GM23248 (cell line): ENCODE measurements at regions not wholly inside any gene's neighbourhood (a gene's known extent, or its start where the extent isn't known, plus 50 kb on each side); places are given as distances from the start of the nearest gene placed in this dataset.

Experiments used
- DNase-seq: peaks from one replicate; pipeline ENCODE4 v3.0.0-alpha.2; 2015
- H2AFZ ChIP-seq: fragments of 200-600 bp; sonication (generic); 2 replicates; pipeline ENCODE4 v1.6.1; 2016; ENCODE audit warnings: antibody characterized with exemption
- H3F3A ChIP-seq: fragments of 200-600 bp; sonication (generic); 2 replicates; pipeline ENCODE4 v1.6.1; 2016; ENCODE audit warnings: mild to moderate bottlenecking, antibody characterized with exemption, mixed run types; ENCODE audit not compliant: insufficient read depth
- H3K27ac ChIP-seq: fragments of 200-600 bp; sonication (generic); 2 replicates; pipeline ENCODE4 v1.5.1; 2016; ENCODE audit warnings: mild to moderate bottlenecking
- H3K27me3 ChIP-seq: fragments of 200-600 bp; sonication (generic); replicated peaks from 2 replicates; pipeline ENCODE4 v1.6.1; 2016; ENCODE audit warnings: mild to moderate bottlenecking; ENCODE audit not compliant: insufficient read depth
- H3K36me3 ChIP-seq: fragments of 200-600 bp; sonication (generic); 2 replicates; pipeline ENCODE4 v1.6.1; 2016; ENCODE audit warnings: low read depth, mild to moderate bottlenecking
- H3K4me1 ChIP-seq: fragments of 200-600 bp; sonication (generic); 2 replicates; pipeline ENCODE4 v1.6.1; 2016; ENCODE audit warnings: mild to moderate bottlenecking; ENCODE audit not compliant: insufficient read depth
- H3K4me2 ChIP-seq: fragments of 200-600 bp; sonication (generic); one replicate; pipeline ENCODE4 v1.6.1; 2016; ENCODE audit warnings: mild to moderate bottlenecking; ENCODE audit not compliant: unreplicated experiment
- H3K4me3 ChIP-seq: fragments of 200-600 bp; sonication (generic); 2 replicates; pipeline ENCODE4 v1.5.1; 2016; ENCODE audit warnings: mild to moderate bottlenecking
- H3K79me2 ChIP-seq: fragments of 200-600 bp; sonication (generic); 2 replicates; pipeline ENCODE4 v1.6.1; 2016; ENCODE audit warnings: mild to moderate bottlenecking; ENCODE audit not compliant: insufficient read depth
- H3K9ac ChIP-seq: fragments of 200-600 bp; sonication (generic); 2 replicates; pipeline ENCODE4 v1.6.1; 2016; ENCODE audit warnings: mild to moderate bottlenecking
- H3K9me2 ChIP-seq: fragments of 200-600 bp; sonication (generic); 2 replicates; pipeline ENCODE4 v1.6.1; 2016; ENCODE audit warnings: mixed run types, mild to moderate bottlenecking, moderate library complexity; ENCODE audit not compliant: insufficient read depth
- H3K9me3 ChIP-seq: fragments of 200-600 bp; sonication (generic); one replicate; pipeline ENCODE4 v1.6.1; 2017; ENCODE audit warnings: low read depth
- H4K20me1 ChIP-seq: fragments of 200-600 bp; sonication (generic); 2 replicates; pipeline ENCODE4 v1.6.0; 2016; ENCODE audit not compliant: insufficient read depth
- EZH2 ChIP-seq: fragments of 200-600 bp; sonication (generic); IDR thresholded peaks from 2 replicates; pipeline ENCODE4 v1.6.1; 2018; ENCODE audit warnings: antibody characterized with exemption, mild to moderate bottlenecking; ENCODE audit not compliant: insufficient read depth, poor library complexity, severe bottlenecking
- EZH2phosphoT487 ChIP-seq: fragments of 200-600 bp; sonication (generic); IDR thresholded peaks from 2 replicates; pipeline ENCODE4 v1.6.1; 2018; ENCODE audit warnings: antibody characterized with exemption, moderate library complexity, mild to moderate bottlenecking, low read depth; ENCODE audit not compliant: insufficient read depth
- WGBS, 2 experiments: methylation state at CpG; one replicate each; pipeline ENCODE4 v1.1.6; 2015 to 2017; ENCODE audit warnings: low lambda C conversion rate in 2 of 2, low coverage in 1 of 2; ENCODE audit errors: missing lambda C conversion rate in 2 of 2; 5-methylcytosine and 5-hydroxymethylcytosine counted together
- in situ Hi-C: fragments of 300-500 bp; cut with MboI; formaldehyde crosslinking; loops from 2 replicates; pipeline ENCODE4 v1.15.0; 2020

DNA sequence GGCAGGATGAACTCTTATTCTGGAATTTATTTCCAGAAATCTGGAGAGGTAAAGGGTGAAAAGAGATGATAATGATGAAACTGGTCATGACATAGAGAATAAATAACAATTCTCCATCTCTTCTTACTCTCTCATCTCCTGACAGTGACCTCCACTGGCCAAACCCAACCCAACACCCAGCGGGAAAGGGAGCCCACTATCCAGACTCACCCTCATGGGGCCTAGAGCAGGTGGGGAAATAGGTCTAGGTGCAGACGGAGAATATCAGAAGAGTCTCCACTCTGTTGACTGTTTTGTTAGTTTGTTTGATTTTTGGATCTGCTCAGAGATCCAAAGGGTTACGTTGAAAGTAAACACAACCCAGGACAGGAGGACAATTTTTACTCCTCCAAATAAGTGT is 263.2 kb upstream of the PARD3B start:
- no peak for TF ChIP-seq EZH2phosphoT487
- H3K27ac ChIP-seq, result no peak overlapping the region
- no peak overlapping the region for H3K4me3 ChIP-seq
- H3K79me2 ChIP-seq, result no peaks in the 10 kb centered on the region
- H4K20me1 ChIP-seq, result no peaks in the 10 kb centered on the region
- H2AFZ ChIP-seq, result no peak overlapping the region
- H3K9ac ChIP-seq, result no peak overlapping the region
- no peak for DNase-seq
- no peaks in the 10 kb centered on the region for H3K9me3 ChIP-seq
- in situ Hi-C loops, result no loop called here
- H3K9me2 ChIP-seq, result no peaks in the 10 kb centered on the region
- 67 to 69% methylated on average over 3 of the region's 3 CpGs for WGBS, 2 experiments
- no peak overlapping the region for H3K4me2 ChIP-seq
- no peaks in the 10 kb centered on the region for H3F3A ChIP-seq
- H3K27me3 ChIP-seq, result peaks cover 3% of the 10 kb centered on the region; the same call in 1 of the 2 replicates
- H3K4me1 ChIP-seq, result no peaks in the 10 kb centered on the region
- H3K36me3 ChIP-seq, result no peaks in the 10 kb centered on the region

DNA sequence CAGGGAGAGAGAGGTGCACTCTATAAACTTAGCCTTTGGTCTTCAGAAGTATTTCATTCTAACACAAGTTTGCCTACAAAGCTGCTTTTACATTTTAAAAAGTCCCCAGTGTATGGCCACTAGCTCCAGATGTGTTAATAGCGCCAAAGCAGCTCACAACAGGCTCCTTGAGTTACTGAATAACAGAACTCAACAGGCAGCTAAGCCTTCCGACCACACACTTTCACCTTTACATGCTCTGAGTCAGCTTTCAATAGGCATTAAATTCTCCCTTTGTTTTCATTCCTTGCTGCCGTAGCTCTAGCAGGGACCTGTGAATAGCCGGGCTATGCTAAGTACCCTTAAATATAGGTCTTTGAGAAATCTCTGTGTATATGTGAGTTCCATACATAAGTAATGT is 262.8 kb upstream of the PARD3B start:
- no peak overlapping the region for H3K4me3 ChIP-seq
- no peak overlapping the region for H3K9ac ChIP-seq
- H3F3A ChIP-seq, result no peaks in the 10 kb centered on the region
- 63 to 65% methylated on average over 4 of the region's 4 CpGs for WGBS, 2 experiments
- H3K9me2 ChIP-seq, result no peaks in the 10 kb centered on the region
- no peak for TF ChIP-seq EZH2
- no peak for TF ChIP-seq EZH2phosphoT487
- no peaks in the 10 kb centered on the region for H4K20me1 ChIP-seq
- H3K79me2 ChIP-seq, result no peaks in the 10 kb centered on the region
- peaks cover 3% of the 10 kb centered on the region; the same call in 1 of the 2 replicates for H3K27me3 ChIP-seq
- H3K9me3 ChIP-seq, result no peaks in the 10 kb centered on the region
- in situ Hi-C loops, result no loop called here
- no peak overlapping the region for H3K27ac ChIP-seq
- H3K4me1 ChIP-seq, result no peaks in the 10 kb centered on the region
- H3K36me3 ChIP-seq, result no peaks in the 10 kb centered on the region
- DNase-seq, result no peak
- no peak overlapping the region for H2AFZ ChIP-seq
- no peak overlapping the region for H3K4me2 ChIP-seq

DNA sequence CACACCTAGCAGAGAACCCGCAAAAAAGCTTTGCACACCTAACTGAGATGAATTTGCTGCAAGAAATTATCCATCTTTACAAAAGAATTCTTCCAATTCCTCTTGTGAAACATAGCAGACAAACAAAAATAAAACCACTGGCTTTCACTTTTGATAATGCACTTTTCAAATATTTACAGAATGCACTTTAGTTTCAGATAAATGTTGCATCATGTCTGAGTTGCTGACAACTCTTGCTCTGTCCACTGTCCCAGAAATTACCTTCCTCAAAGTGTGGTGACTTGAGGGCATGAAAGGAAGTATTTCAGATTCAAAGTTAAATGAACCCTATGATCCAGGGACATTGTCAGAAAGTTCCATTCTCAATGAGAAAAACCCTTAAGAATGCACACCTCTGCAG is 256.2 kb upstream of the PARD3B start:
- Histone ChIP-seq H3K27me3 (peaks cover 11% of the 10 kb centered on the region; the same call in 1 of the 2 replicates), H3K4me3 (no peak overlapping the region), H3K4me2 (no peak overlapping the region), H3F3A (no peaks in the 10 kb centered on the region), H3K27ac (no peak overlapping the region), H3K9me2 (no peaks in the 10 kb centered on the region), H3K4me1 (no peaks in the 10 kb centered on the region), H3K9me3 (no peaks in the 10 kb centered on the region), H3K79me2 (no peaks in the 10 kb centered on the region), H2AFZ (no peak overlapping the region), H4K20me1 (no peaks in the 10 kb centered on the region), H3K36me3 (no peaks in the 10 kb centered on the region), H3K9ac (no peak overlapping the region)
- in situ Hi-C loops, result no loop called here
- WGBS, 2 experiments, result 55 to 65% methylated on average over 1 of the region's 1 CpG
- DNase-seq, result no peak
- TF ChIP-seq EZH2 (no peak), EZH2phosphoT487 (no peak)

DNA sequence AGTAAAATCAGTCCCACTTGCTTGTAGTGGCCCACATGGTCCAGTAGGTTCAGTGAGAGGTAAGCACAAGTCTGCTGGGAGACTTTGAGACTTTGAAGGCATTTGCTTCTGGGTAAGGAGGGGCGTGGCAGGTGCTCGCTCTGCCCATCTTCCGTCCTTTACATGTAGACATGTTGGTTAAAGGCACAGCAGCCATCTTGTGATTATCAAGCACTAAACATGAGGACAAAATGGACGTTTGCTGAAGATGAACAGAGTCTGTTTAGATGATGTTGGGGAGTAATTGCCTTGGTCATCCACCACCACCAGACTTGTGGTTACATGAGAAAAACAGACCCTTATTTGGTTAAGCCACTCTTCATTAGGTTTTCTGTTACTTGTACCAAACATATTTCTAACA is 252.8 kb upstream of the PARD3B start:
- no peak overlapping the region for H3K9ac ChIP-seq
- no peaks in the 10 kb centered on the region for H4K20me1 ChIP-seq
- no peaks in the 10 kb centered on the region for H3K36me3 ChIP-seq
- H3K4me2 ChIP-seq, result no peak overlapping the region
- no peak overlapping the region for H3K4me3 ChIP-seq
- H3K79me2 ChIP-seq, result no peaks in the 10 kb centered on the region
- H3K9me2 ChIP-seq, result no peaks in the 10 kb centered on the region
- no peaks in the 10 kb centered on the region for H3K9me3 ChIP-seq
- in situ Hi-C loops, result no loop called here
- no peaks in the 10 kb centered on the region for H3F3A ChIP-seq
- 47 to 50% methylated on average over 4 of the region's 4 CpGs for WGBS, 2 experiments
- no peaks in the 10 kb centered on the region for H3K4me1 ChIP-seq
- H3K27ac ChIP-seq, result no peak overlapping the region
- no peak overlapping the region for H2AFZ ChIP-seq
- no peak for DNase-seq
- H3K27me3 ChIP-seq, result peaks cover 17% of the 10 kb centered on the region; the same call in 1 of the 2 replicates
- TF ChIP-seq EZH2phosphoT487 (no peak), EZH2 (no peak)
